Upper lobe of right lung (tissue), 1 donor: ENCODE measurements at regions not wholly inside any gene's neighbourhood (a gene's known extent, or its start where the extent isn't known, plus 50 kb on each side); places are given as distances from the start of the nearest gene placed in this dataset.

ENCODE experiments used
- ATAC-seq: fragments of 200-7000 bp; cut with Tn5 transposase; one replicate; pipeline ENCODE4 v1.9.1; 2020; ENCODE audit warnings: mild to moderate bottlenecking, moderate library complexity
- DNase-seq: peaks from one replicate; pipeline ENCODE4 v3.0.0-alpha.2; 2020
- H3K27ac ChIP-seq: fragments of 200-600 bp; one replicate; pipeline ENCODE4 v1.8.0; 2022
- H3K27me3 ChIP-seq: fragments of 200-600 bp; one replicate; pipeline ENCODE4 v1.8.0; 2022; ENCODE audit warnings: mild to moderate bottlenecking
- H3K36me3 ChIP-seq: fragments of 200-600 bp; one replicate; pipeline ENCODE4 v1.8.0; 2022
- H3K4me1 ChIP-seq: fragments of 200-600 bp; one replicate; pipeline ENCODE4 v1.8.0; 2022
- H3K4me3 ChIP-seq: fragments of 200-600 bp; one replicate; pipeline ENCODE4 v1.8.0; 2022; ENCODE audit warnings: mild to moderate bottlenecking
- H3K9me3 ChIP-seq: fragments of 200-600 bp; one replicate; pipeline ENCODE4 v1.8.0; 2022
- intact Hi-C: fragments of 100-400 bp; cut with DNase I; formaldehyde crosslinking; loops from one replicate; pipeline ENCODE4 v1.11.0; 2022
- TF ChIP-seq, protein P1 (sequence below): fragments of 200-600 bp; IDR thresholded peaks from one replicate; pipeline ENCODE4 v1.8.0; 2022; ENCODE audit warnings: antibody characterized with exemption
- donor health status: DM: no; HTN: yes; CAD: no; lungs with severe emphysema.

DNA sequence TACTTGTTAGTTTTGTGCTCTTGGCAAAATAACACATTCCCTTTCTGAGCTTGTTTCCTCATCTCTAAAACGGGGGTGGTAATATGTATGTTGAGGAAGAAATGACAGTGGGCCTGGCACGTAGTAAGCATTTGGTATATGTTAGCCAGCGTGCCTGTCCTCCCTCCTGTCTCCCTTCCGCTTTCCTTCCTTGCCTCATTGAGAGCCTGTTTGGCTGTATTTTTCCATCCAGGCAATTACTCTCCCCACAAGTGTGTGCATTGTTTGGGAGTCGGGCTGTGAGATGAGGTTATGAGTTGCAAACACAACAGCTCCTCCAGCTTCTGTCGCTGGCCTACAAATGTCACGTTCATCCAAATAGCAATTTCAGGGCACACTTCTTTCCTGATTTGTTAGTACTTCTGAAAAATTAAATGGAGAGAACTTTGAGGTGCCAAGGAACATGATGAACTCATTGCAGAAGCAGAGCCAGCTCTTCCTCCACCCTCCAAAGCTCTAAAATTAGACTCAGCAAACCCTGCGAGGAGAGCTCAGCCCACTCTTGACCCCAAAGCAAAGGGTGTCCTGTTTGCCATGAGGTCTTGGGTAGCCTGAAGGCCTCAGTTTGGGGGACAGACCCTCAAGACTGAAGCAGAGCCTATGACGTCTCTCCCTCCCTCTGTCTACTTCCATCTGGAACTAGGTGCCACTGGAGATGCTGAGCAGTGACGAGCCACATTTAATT, 50.7 kb upstream of the TOX2 start:
- TF ChIP-seq, protein P1, sequence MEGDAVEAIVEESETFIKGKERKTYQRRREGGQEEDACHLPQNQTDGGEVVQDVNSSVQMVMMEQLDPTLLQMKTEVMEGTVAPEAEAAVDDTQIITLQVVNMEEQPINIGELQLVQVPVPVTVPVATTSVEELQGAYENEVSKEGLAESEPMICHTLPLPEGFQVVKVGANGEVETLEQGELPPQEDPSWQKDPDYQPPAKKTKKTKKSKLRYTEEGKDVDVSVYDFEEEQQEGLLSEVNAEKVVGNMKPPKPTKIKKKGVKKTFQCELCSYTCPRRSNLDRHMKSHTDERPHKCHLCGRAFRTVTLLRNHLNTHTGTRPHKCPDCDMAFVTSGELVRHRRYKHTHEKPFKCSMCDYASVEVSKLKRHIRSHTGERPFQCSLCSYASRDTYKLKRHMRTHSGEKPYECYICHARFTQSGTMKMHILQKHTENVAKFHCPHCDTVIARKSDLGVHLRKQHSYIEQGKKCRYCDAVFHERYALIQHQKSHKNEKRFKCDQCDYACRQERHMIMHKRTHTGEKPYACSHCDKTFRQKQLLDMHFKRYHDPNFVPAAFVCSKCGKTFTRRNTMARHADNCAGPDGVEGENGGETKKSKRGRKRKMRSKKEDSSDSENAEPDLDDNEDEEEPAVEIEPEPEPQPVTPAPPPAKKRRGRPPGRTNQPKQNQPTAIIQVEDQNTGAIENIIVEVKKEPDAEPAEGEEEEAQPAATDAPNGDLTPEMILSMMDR, result no peak
- intact Hi-C loops, result no loop called here
- H3K36me3 ChIP-seq, result no peaks in the 10 kb centered on the region
- DNase-seq (no peak), ATAC-seq (no peak)
- H3K9me3 ChIP-seq, result no peaks in the 10 kb centered on the region
- no peaks in the 10 kb centered on the region for H3K27me3 ChIP-seq
- peak overlapping the region; percentile 2 for H3K27ac ChIP-seq
- no peaks in the 10 kb centered on the region for H3K4me1 ChIP-seq
- H3K4me3 ChIP-seq, result no peak overlapping the region

DNA sequence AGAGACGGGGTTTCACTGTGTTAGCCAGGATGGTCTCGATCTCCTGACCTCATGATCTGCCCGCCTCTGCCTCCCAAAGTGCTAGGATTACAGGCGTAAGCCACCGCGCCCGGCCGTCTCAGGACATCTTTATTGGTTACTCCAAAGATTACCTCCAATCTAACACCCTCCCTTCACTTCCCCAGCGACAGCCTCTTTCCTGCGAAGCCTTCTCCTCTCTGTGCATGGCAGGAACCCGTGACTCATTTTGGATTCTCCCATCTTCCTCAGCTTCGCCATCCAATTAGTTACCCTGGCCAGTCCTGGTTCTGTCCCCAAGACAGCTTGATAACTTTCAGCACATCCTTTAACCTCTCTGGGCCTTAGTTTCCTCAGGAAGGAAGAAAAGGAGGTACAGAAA, 51.3 kb upstream of the TOX2 start:
- intact Hi-C loops, result no loop called here
- H3K27ac ChIP-seq, result peak overlapping the region; percentile 2
- TF ChIP-seq, protein P1, result no peak
- ATAC-seq (no peak), DNase-seq (no peak)
- H3K4me3 ChIP-seq, result no peak overlapping the region
- H3K4me1 ChIP-seq, result no peaks in the 10 kb centered on the region
- H3K27me3 ChIP-seq, result no peaks in the 10 kb centered on the region
- H3K36me3 ChIP-seq, result no peaks in the 10 kb centered on the region
- H3K9me3 ChIP-seq, result no peaks in the 10 kb centered on the region

- no peaks in the 10 kb centered on the region for H3K4me1 ChIP-seq
- DNase-seq (no peak), ATAC-seq (no peak)
- no peaks in the 10 kb centered on the region for H3K9me3 ChIP-seq
- no peak overlapping the region for H3K27ac ChIP-seq
- H3K36me3 ChIP-seq, result no peaks in the 10 kb centered on the region
- TF ChIP-seq, protein P1, result no peak
- no peak overlapping the region for H3K4me3 ChIP-seq
- intact Hi-C loops, result no loop called here
- H3K27me3 ChIP-seq, result no peaks in the 10 kb centered on the region
Measured at GRCh38 chr20:43862438-43862837, 52.2 kb upstream of the TOX2 start.

DNA sequence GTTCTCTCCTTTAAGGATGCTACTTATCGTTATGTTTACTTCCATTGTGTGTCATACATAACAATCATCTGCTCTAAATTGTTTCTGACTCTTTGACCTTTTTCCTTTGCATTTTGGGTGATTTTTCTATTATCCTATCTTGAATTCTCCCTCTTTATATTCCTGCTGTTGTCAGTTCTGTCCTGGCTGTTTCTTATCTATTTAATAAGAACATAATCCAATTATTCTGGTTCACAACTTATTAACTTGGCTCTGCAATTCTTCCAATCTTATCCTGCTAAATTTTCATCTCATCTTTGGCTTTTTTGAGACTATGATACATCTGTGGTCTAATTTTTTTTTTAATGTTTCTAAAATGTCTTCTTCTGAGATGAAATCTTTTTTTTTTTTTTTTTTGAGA, 54.7 kb upstream of the TOX2 start:
- Histone ChIP-seq H3K4me3 (no peak overlapping the region), H3K27me3 (no peaks in the 10 kb centered on the region), H3K9me3 (no peaks in the 10 kb centered on the region), H3K4me1 (no peaks in the 10 kb centered on the region), H3K27ac (no peak overlapping the region), H3K36me3 (no peaks in the 10 kb centered on the region)
- DNase-seq (no peak), ATAC-seq (no peak)
- TF ChIP-seq, protein P1, result no peak
- intact Hi-C loops, result no loop called here

GRCh38 chr20:43857932-43858331, 56.7 kb upstream of the TOX2 start:
- Histone ChIP-seq H3K4me1 (no peaks in the 10 kb centered on the region), H3K27ac (no peak overlapping the region), H3K9me3 (no peaks in the 10 kb centered on the region), H3K27me3 (no peaks in the 10 kb centered on the region), H3K4me3 (no peak overlapping the region), H3K36me3 (no peaks in the 10 kb centered on the region)
- TF ChIP-seq, protein P1, result no peak
- DNase-seq (no peak), ATAC-seq (no peak)
- intact Hi-C loops, result no loop called here

- Histone ChIP-seq H3K27ac (no peak overlapping the region), H3K27me3 (no peaks in the 10 kb centered on the region), H3K4me3 (no peak overlapping the region), H3K9me3 (no peaks in the 10 kb centered on the region), H3K36me3 (no peaks in the 10 kb centered on the region), H3K4me1 (no peaks in the 10 kb centered on the region)
- TF ChIP-seq, protein P1, result no peak
- intact Hi-C loops, result no loop called here
- ATAC-seq (no peak), DNase-seq (no peak)
Measured at GRCh38 chr20:43857127-43857526, 57.5 kb upstream of the TOX2 start.
